ENCODE measurements at regions not wholly inside any gene's neighbourhood (a gene's known extent, or its start where the extent isn't known, plus 50 kb on each side); places are given as distances from the start of the nearest gene placed in this dataset.

DNA sequence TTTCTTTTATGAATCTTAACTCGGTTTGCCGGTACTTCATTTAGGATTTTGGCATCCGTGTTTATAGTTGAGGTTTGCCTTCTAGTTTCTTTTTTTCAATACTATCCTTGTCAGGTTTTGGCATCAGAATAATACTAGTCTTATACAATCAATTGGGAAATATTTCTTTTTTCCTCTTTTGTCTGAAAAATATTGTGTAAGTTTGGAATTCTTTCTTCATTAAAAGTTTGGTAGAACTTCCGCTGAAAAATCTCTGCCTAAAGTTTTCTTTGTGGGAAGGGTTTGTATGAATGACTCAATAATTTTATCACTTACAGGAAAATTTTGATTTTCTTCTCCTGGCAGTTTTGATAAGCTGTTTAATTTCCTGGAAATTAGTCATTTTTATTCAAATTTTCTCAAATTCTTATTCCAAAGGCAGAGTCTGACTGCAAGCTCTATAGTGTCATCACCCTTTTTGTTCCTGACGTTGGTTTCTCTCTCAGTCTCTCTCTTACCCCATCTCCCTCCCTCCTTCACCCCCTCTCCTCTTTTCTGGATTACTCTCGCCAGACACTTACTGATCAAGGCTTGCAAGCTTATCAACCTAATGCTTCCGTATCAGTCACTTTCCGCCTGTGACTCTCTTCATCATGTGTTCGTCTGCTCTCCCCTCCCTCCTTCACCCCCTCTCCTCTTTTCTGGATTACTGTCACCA lies 555.7 kb downstream of the TBC1D22A start:
- TF ChIP-seq GATA2 (IDR thresholded peaks at IDR 0.05; ENCODE audit: low read depth, low read length) (no peak), GATA3 (IDR thresholded peaks at IDR 0.05; ENCODE audit: low read depth, low read length) (no peak)
